NCI-H2196 treated with DMSO at 0.1 percent for 48 hours (cell line): ENCODE measurements at regions not wholly inside any gene's neighbourhood (a gene's known extent, or its start where the extent isn't known, plus 50 kb on each side); places are given as distances from the start of the nearest gene placed in this dataset.
"Not testable (repeated sequence)": the region's sequence is repeated elsewhere in the genome, so short reads cannot be mapped to it uniquely, and the experiment has no call there.

Source experiments
- DNase-seq: peaks from one replicate; lab custom pipeline; 2025; ENCODE audit not compliant: unreplicated experiment; lab: John Stamatoyannopoulos, UW

- DNase-seq: no peak
These were observed 803.7 kb upstream of the ACVR2A start for GRCh38 chr2:147041121-147041494.

GRCh38 chr2:147040298-147041120 is 804.3 kb upstream of the ACVR2A start:
- DNase-seq: no peak

GRCh38 chr2:147037048-147037447 is 807.8 kb upstream of the ACVR2A start:
- no peak for DNase-seq

- DNase-seq: no peak
These were observed 811.8 kb upstream of the ACVR2A start for GRCh38 chr2:147033044-147033443.

- no peak for DNase-seq
These were observed 812.9 kb upstream of the ACVR2A start for GRCh38 chr2:147031897-147032296.

- no peak for DNase-seq
These were observed 813.7 kb upstream of the ACVR2A start for GRCh38 chr2:147030966-147031720.

- no peak for DNase-seq
These were observed 817.4 kb upstream of the ACVR2A start for GRCh38 chr2:147027436-147027835.

- DNase-seq: no peak
These were observed 818.0 kb upstream of the ACVR2A start for GRCh38 chr2:147026664-147027295.

GRCh38 chr2:147025646-147026585 is 818.9 kb upstream of the ACVR2A start:
- no peak for DNase-seq

- DNase-seq: no peak
These were observed 825.5 kb upstream of the ACVR2A start for GRCh38 chr2:147019311-147019710.

GRCh38 chr2:147017951-147018645 is 826.7 kb upstream of the ACVR2A start:
- DNase-seq: no peak

GRCh38 chr2:147016181-147016580 is 828.6 kb upstream of the ACVR2A start:
- no peak for DNase-seq

GRCh38 chr2:147015591-147015990 is 829.2 kb upstream of the ACVR2A start:
- DNase-seq: no peak

GRCh38 chr2:147013696-147014392 is 831.0 kb upstream of the ACVR2A start:
- no peak for DNase-seq

- no peak for DNase-seq
These were observed 836.3 kb upstream of the ACVR2A start for GRCh38 chr2:147008481-147008880.

- no peak for DNase-seq
These were observed 838.1 kb upstream of the ACVR2A start for GRCh38 chr2:147006736-147007141.

- no peak for DNase-seq
These were observed 841.7 kb upstream of the ACVR2A start for GRCh38 chr2:147003081-147003480.

- no peak for DNase-seq
These were observed 842.6 kb upstream of the ACVR2A start for GRCh38 chr2:147002256-147002655.

- no peak for DNase-seq
These were observed 843.8 kb upstream of the ACVR2A start for GRCh38 chr2:147001061-147001460.

- not testable (repeated sequence) for DNase-seq
These were observed 844.7 kb upstream of the ACVR2A start for GRCh38 chr2:147000151-147000550.
